A673 (cell line): ENCODE measurements at regions not wholly inside any gene's neighbourhood (a gene's known extent, or its start where the extent isn't known, plus 50 kb on each side); places are given as distances from the start of the nearest gene placed in this dataset.

Experiments used
- CTCF ChIP-seq: fragments of 300-800, 200-600 bp; sonication (generic); conservative IDR thresholded peaks from 2 replicates; pipeline ENCODE4 v1.5.1; 2017; ENCODE audit warnings: low read depth, mild to moderate bottlenecking, antibody characterized with exemption, low read length, moderate library complexity, mixed read lengths
- EZH2 ChIP-seq: fragments of 200-600 bp; sonication (generic); IDR thresholded peaks from 2 replicates; pipeline ENCODE4 v1.6.1; 2017; ENCODE audit warnings: borderline replicate concordance, low read depth, mild to moderate bottlenecking, mixed read lengths, antibody characterized with exemption, low read length; ENCODE audit not compliant: poor library complexity, severe bottlenecking

GRCh38 chr12:98465505-98465904 is 49.9 kb upstream of the TMPO start:
- no peak for TF ChIP-seq CTCF
- no peak for TF ChIP-seq EZH2
